ENCODE measurements at regions not wholly inside any gene's neighbourhood (a gene's known extent, or its start where the extent isn't known, plus 50 kb on each side); places are given as distances from the start of the nearest gene placed in this dataset.
A peak's percentile ranks its signal among the peaks of the same experiment; 100 is the strongest.

- Histone ChIP-seq H3K36me3 (ENCODE audit: control insufficient read depth in 4 of 4, insufficient read depth in 4 of 4, low read length in 4 of 4) (no peaks in the 10 kb centered on the region), H3K9ac (ENCODE audit: insufficient read depth in 1 of 2, low read length in 2 of 2) (no peak overlapping the region), H3K9me3 (ENCODE audit: control insufficient read depth in 4 of 4, insufficient read depth in 3 of 4, low read length in 3 of 4) (peaks cover 0 to 3% (median 0%) of the 10 kb centered on the region in 4 donors), H3K27me3 (ENCODE audit: control insufficient read depth in 3 of 3, insufficient read depth in 3 of 3, low read length in 2 of 3) (no peaks in the 10 kb centered on the region), H3K4me1 (ENCODE audit: control insufficient read depth in 5 of 5, insufficient read depth in 5 of 5, low read length in 5 of 5) (peaks cover 0 to 5% (median 0%) of the 10 kb centered on the region in 5 donors), H3K4me3 (no peak overlapping the region), H3K27ac (ENCODE audit: low read depth in 1 of 2, low read length in 1 of 2) (no peak overlapping the region)
- peak; percentile 20 to 65 (median 37) for DNase-seq
- peak; percentile 88 for ATAC-seq (ENCODE audit: insufficient read depth, low FRiP score)
- 72 to 93% methylated on average over 3 of the region's 3 CpGs for WGBS, 2 donors
- no peak for TF ChIP-seq CTCF (IDR thresholded peaks at IDR 0.05; ENCODE audit: control extremely low read depth, extremely low read depth)
Measured at GRCh38 chr7:41045556-41046123, 657.2 kb downstream of the INHBA start.

DNA sequence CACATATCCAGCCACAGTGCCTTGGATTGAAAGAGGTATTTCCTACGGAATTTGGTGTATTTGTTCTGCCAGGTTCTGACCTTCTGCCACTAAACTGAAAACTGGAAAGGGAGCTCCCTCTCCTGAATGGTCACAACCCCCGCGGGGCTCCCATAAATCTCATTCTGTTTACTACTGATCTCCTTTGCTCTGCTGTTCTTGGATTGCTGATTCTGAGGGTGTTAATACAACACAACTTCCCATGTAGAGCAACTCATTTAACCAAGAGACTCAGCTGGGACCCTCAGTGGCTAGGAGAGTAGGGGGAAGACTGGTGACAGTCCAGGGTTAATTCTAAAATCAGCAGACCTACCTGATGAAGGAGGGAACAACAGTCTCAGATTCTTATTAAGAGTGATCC is 662.9 kb downstream of the INHBA start:
- peaks cover 0 to 3% (median 0%) of the 10 kb centered on the region in 4 donors for H3K9me3 ChIP-seq (ENCODE audit: control insufficient read depth in 4 of 4, insufficient read depth in 3 of 4, low read length in 3 of 4)
- H3K4me1 ChIP-seq (ENCODE audit: control insufficient read depth in 5 of 5, insufficient read depth in 5 of 5, low read length in 5 of 5), result no peaks in the 10 kb centered on the region
- ATAC-seq (ENCODE audit: insufficient read depth, low FRiP score), result no peak
- no peak for TF ChIP-seq CTCF (IDR thresholded peaks at IDR 0.05; ENCODE audit: control extremely low read depth, extremely low read depth)
- WGBS, 2 donors, result 83 to 85% methylated on average over 3 of the region's 3 CpGs
- H3K4me3 ChIP-seq, result no peak overlapping the region
- H3K9ac ChIP-seq (ENCODE audit: insufficient read depth in 1 of 2, low read length in 2 of 2), result no peak overlapping the region
- no peaks in the 10 kb centered on the region for H3K27me3 ChIP-seq (ENCODE audit: control insufficient read depth in 3 of 3, insufficient read depth in 3 of 3, low read length in 2 of 3)
- H3K36me3 ChIP-seq (ENCODE audit: control insufficient read depth in 4 of 4, insufficient read depth in 4 of 4, low read length in 4 of 4), result no peaks in the 10 kb centered on the region
- no peak for DNase-seq
- no peak overlapping the region for H3K27ac ChIP-seq (ENCODE audit: low read depth in 1 of 2, low read length in 1 of 2)

DNA sequence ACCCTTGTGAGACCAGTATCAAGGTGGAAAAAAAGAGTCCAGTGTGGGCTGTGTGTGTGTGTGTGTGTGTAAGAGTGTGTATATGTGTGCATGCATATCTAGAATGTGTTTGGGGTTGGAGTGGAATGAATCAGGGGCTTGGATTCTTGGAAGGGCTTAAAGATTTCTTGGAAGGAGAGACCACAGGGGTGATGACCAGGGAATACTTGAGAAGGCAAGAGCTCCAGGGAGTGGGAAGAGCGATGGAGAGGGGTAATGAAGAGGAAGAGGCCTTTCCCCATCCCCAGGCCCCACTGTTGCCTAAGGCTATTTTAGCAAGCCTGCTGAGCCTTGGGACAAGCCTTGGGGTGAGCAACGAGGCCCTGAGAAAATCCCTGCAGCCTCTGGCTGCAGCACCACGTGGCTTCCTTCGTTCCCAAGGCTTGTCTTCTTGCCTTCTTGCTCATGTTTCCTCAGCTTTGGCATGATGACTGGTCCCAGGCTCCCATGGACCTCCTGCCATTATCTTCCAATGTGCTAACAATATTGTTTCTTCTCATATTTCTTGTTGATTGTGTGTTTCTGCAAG is 663.4 kb downstream of the INHBA start:
- Histone ChIP-seq H3K9ac (ENCODE audit: insufficient read depth in 1 of 2, low read length in 2 of 2) (no peak overlapping the region), H3K27me3 (ENCODE audit: control insufficient read depth in 3 of 3, insufficient read depth in 3 of 3, low read length in 2 of 3) (no peaks in the 10 kb centered on the region), H3K4me3 (no peak overlapping the region), H3K36me3 (ENCODE audit: control insufficient read depth in 4 of 4, insufficient read depth in 4 of 4, low read length in 4 of 4) (no peaks in the 10 kb centered on the region), H3K27ac (ENCODE audit: low read depth in 1 of 2, low read length in 1 of 2) (no peak overlapping the region), H3K9me3 (ENCODE audit: control insufficient read depth in 4 of 4, insufficient read depth in 3 of 4, low read length in 3 of 4) (peaks cover 0 to 3% (median under 1%) of the 10 kb centered on the region in 4 donors), H3K4me1 (ENCODE audit: control insufficient read depth in 5 of 5, insufficient read depth in 5 of 5, low read length in 5 of 5) (no peaks in the 10 kb centered on the region)
- 82 to 83% methylated on average over 4 of the region's 4 CpGs for WGBS, 2 donors
- no peak for TF ChIP-seq CTCF (IDR thresholded peaks at IDR 0.05; ENCODE audit: control extremely low read depth, extremely low read depth)
- ATAC-seq (ENCODE audit: insufficient read depth, low FRiP score), result no peak
- no peak for DNase-seq
